GM12878 (cell line): ENCODE measurements at regions not wholly inside any gene's neighbourhood (a gene's known extent, or its start where the extent isn't known, plus 50 kb on each side); places are given as distances from the start of the nearest gene placed in this dataset.

Experiments
- ATAC-seq: fragments of 200-7000 bp; cut with Tn5 transposase; 3 replicates; pipeline ENCODE4 v1.9.1; 2020; ENCODE audit warnings: mild to moderate bottlenecking, moderate library complexity
- BruUV-seq: library from RNA; stranded (reverse); fragments of 400-500 nt; replicated peaks from 2 replicates; lab custom pipeline; 2021; lab: Mats Ljungman, UMichigan
- CTCF ChIA-PET: fragments of 300-600 bp; sonication (Branson Sonifier 250); formaldehyde crosslinking; extraction: SDS; loops from one replicate; lab custom pipeline; 2021; ENCODE audit warnings: inconsistent platforms; lab: Yijun Ruan, JAX
- POLR2A ChIA-PET: fragments of 350-600 bp; formaldehyde crosslinking; extraction: SDS; loops from one replicate; lab custom pipeline; 2021; ENCODE audit warnings: inconsistent platforms; lab: Charles Lee
- RAD21 ChIA-PET: fragments of 300-600 bp; sonication (Branson Sonifier 250); formaldehyde crosslinking; loops from one replicate; lab custom pipeline; 2023; ENCODE audit warnings: antibody characterized with exemption; ENCODE audit not compliant: unreplicated experiment; lab: Charles Lee
- SMC1A ChIA-PET: fragments of 300-600 bp; sonication (Branson Sonifier 250); formaldehyde crosslinking; loops from one replicate; lab custom pipeline; 2023; ENCODE audit not compliant: unreplicated experiment, uncharacterized antibody; lab: Charles Lee
- DNase-seq: peaks from one replicate; pipeline ENCODE4 v3.0.0-alpha.2; 2011; ENCODE audit warnings: low read depth, low spot score
- FAIRE-seq: peaks from 3 replicates; lab custom pipeline; 2011; peaks lifted over from hg19 to GRCh38; lab: Jason Lieb, UNC
- H2AFZ ChIP-seq: 2 replicates; pipeline ENCODE4 v1.6.0; 2011; ENCODE audit warnings: low read depth, low read length, control low read depth; ENCODE audit not compliant: control insufficient read depth
- H3K27ac ChIP-seq: 2 replicates; pipeline ENCODE4 v1.5.1; 2011; ENCODE audit warnings: control low read depth; ENCODE audit not compliant: control insufficient read depth, insufficient read depth
- H3K27me3 ChIP-seq, 2 experiments: replicated peaks in 1 of 2; 2 replicates each; pipeline versions ENCODE4 v1.6.0 to v1.6.1; 2011; ENCODE audit warnings: low read length in 1 of 2; ENCODE audit not compliant: control insufficient read depth in 2 of 2, insufficient read depth in 2 of 2
- H3K36me3 ChIP-seq, 2 experiments: 2 replicates each; pipeline ENCODE4 v1.5.1; 2011; ENCODE audit warnings: low read length in 1 of 2; ENCODE audit not compliant: control insufficient read depth in 2 of 2, insufficient read depth in 2 of 2
- H3K4me1 ChIP-seq: 2 replicates; pipeline ENCODE4 v1.6.1; 2011; ENCODE audit warnings: mild to moderate bottlenecking, low read length, moderate library complexity, mixed read lengths; ENCODE audit not compliant: control insufficient read depth, insufficient read depth
- H3K4me2 ChIP-seq: 2 replicates; pipeline ENCODE4 v1.6.0; 2011; ENCODE audit warnings: control low read depth; ENCODE audit not compliant: control insufficient read depth, insufficient read depth
- H3K4me3 ChIP-seq: fragments of 200-600 bp; sonication (generic); 2 replicates; pipeline ENCODE4 v1.5.1; 2016
- H3K79me2 ChIP-seq: 2 replicates; pipeline ENCODE4 v1.6.0; 2011; ENCODE audit warnings: low read length; ENCODE audit not compliant: control insufficient read depth, insufficient read depth
- H3K9ac ChIP-seq: 2 replicates; pipeline ENCODE4 v1.8.0; 2011; ENCODE audit warnings: low read length, control low read depth, mixed read lengths; ENCODE audit not compliant: control insufficient read depth, insufficient read depth
- H3K9me3 ChIP-seq: replicated peaks from 3 replicates; pipeline ENCODE4 v1.5.1; 2011; ENCODE audit warnings: mild to moderate bottlenecking, low read length; ENCODE audit not compliant: control insufficient read depth, insufficient read depth
- H4K20me1 ChIP-seq: 2 replicates; pipeline ENCODE4 v1.6.0; 2011; ENCODE audit not compliant: control insufficient read depth, insufficient read depth
- BCL11A ChIP-seq: IDR thresholded peaks from 2 replicates; pipeline ENCODE4 v1.6.1; 2011; ENCODE audit warnings: low read depth, low read length
- BHLHE40 ChIP-seq, 2 experiments: fragments of 450-650 bp in 1 of 2; IDR thresholded peaks; 2 replicates each; pipeline ENCODE4 v1.6.1; 2011 to 2017; ENCODE audit warnings: low read depth in 2 of 2, borderline replicate concordance in 1 of 2, improper control_type of control experiment in 1 of 2, low read length in 1 of 2, mild to moderate bottlenecking in 1 of 2
- CBX5 ChIP-seq: sonication (generic); IDR thresholded peaks from 2 replicates; pipeline ENCODE4 v1.6.1; 2016; ENCODE audit warnings: low read depth, moderate library complexity, mild to moderate bottlenecking, inconsistent platforms
- ELK1 ChIP-seq: IDR thresholded peaks from 2 replicates; pipeline ENCODE4 v1.6.1; 2012; ENCODE audit warnings: low read depth, low read length, improper control_type of control experiment
- MEF2B ChIP-seq: fragments of 450-650 bp; IDR thresholded peaks from 2 replicates; pipeline ENCODE4 v1.6.1; 2018; ENCODE audit warnings: mild to moderate bottlenecking, moderate library complexity; ENCODE audit not compliant: partially characterized antibody, poor library complexity, severe bottlenecking
- PML ChIP-seq: IDR thresholded peaks from 2 replicates; pipeline ENCODE4 v1.6.1; 2012; ENCODE audit warnings: low read length, inconsistent platforms
- POLR2AphosphoS2 ChIP-seq: IDR thresholded peaks from 2 replicates; pipeline ENCODE4 v1.6.1; 2011; ENCODE audit warnings: low read depth, mild to moderate bottlenecking, low read length, improper control_type of control experiment, moderate library complexity
- YBX1 ChIP-seq: fragments of 450-650 bp; IDR thresholded peaks from 2 replicates; pipeline ENCODE4 v1.6.1; 2016; ENCODE audit warnings: antibody characterized with exemption
- WGBS: methylation state at CpG from one replicate; pipeline ENCODE4 v1.1.6; 2016; ENCODE audit warnings: low lambda C conversion rate; ENCODE audit not compliant: insufficient replicate concordance, insufficient coverage; ENCODE audit errors: missing lambda C conversion rate; 5-methylcytosine and 5-hydroxymethylcytosine counted together
- in situ Hi-C: fragments of 300-500 bp; cut with MboI; formaldehyde crosslinking; loops from 9 replicates; pipeline ENCODE4 v1.14.3; 2018; ENCODE audit warnings: mixed read lengths
- intact Hi-C: fragments of 100-400 bp; cut with micrococcal nuclease; formaldehyde crosslinking; loops from one replicate; pipeline ENCODE4 v1.14.2; 2022; ENCODE audit not compliant: unreplicated experiment
- TF ChIP-seq, protein P1 (sequence below): IDR thresholded peaks from 2 replicates; pipeline ENCODE4 v1.6.1; 2011; ENCODE audit warnings: mild to moderate bottlenecking, low read depth, low read length, moderate library complexity; ENCODE audit not compliant: insufficient replicate concordance
- TF ChIP-seq, protein P2 (sequence below): fragments of 450-650 bp; IDR thresholded peaks from 2 replicates; pipeline ENCODE4 v1.6.1; 2014; ENCODE audit warnings: mild to moderate bottlenecking

DNA sequence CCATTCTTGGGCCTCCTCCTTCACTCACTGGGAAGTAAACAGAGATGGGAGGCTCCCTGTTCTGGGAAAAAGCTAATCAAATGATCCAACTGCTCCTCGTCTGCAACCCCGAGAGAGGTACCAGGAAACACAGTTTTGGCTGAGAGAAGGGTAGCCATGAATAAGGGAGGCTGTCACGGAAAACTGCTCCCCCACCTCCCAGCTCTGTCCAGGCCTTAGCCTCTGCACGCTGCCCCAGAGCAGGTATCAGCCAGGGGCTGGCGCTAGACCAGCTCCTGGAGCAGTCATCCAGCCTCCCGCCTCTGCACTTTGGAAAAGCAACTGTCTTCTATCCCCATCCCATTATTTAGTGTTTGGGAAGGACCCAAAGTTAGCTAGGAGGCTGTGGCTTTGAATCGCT lies 266.1 kb downstream of the NDUFS4 start:
- Histone ChIP-seq H2AFZ (no peak overlapping the region), H3K27me3 (no peaks in the 10 kb centered on the region), H3K27ac (no peak overlapping the region), H3K36me3 (no peaks in the 10 kb centered on the region), H3K9ac (no peak overlapping the region), H3K79me2 (no peaks in the 10 kb centered on the region), H3K4me3 (no peak overlapping the region), H3K4me1 (no peaks in the 10 kb centered on the region), H3K9me3 (no peaks in the 10 kb centered on the region; the same call in 2 of the 3 replicates), H4K20me1 (no peaks in the 10 kb centered on the region), H3K4me2 (no peak overlapping the region)
- DNase-seq (no peak), FAIRE-seq (no peak), ATAC-seq (no peak)
- RAD21 ChIA-PET, result no interaction called here
- intact Hi-C loops, result no loop called here
- WGBS, result 49% methylated on average over 7 of the region's 7 CpGs
- BruUV-seq, result no TSS peak
- POLR2A ChIA-PET, result no interaction called here
- SMC1A ChIA-PET, result no interaction called here
- in situ Hi-C loops, result no loop called here
- CTCF ChIA-PET, result no interaction called here
- no peak for TF ChIP-seq PML
- TF ChIP-seq BCL11A, result no peak
- TF ChIP-seq POLR2AphosphoS2, result no peak
- TF ChIP-seq CBX5, result no peak
- TF ChIP-seq, protein P1, sequence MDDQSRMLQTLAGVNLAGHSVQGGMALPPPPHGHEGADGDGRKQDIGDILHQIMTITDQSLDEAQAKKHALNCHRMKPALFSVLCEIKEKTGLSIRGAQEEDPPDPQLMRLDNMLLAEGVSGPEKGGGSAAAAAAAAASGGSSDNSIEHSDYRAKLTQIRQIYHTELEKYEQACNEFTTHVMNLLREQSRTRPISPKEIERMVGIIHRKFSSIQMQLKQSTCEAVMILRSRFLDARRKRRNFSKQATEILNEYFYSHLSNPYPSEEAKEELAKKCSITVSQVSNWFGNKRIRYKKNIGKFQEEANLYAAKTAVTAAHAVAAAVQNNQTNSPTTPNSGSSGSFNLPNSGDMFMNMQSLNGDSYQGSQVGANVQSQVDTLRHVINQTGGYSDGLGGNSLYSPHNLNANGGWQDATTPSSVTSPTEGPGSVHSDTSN, result no peak
- TF ChIP-seq MEF2B, result no peak
- no peak for TF ChIP-seq BHLHE40 (IDR thresholded peaks at IDR 0.05; ENCODE audit: borderline replicate concordance in 1 of 2, low read depth in 2 of 2, low read length in 1 of 2)
- no peak for TF ChIP-seq ELK1
- no peak for TF ChIP-seq YBX1
- TF ChIP-seq, protein P2, sequence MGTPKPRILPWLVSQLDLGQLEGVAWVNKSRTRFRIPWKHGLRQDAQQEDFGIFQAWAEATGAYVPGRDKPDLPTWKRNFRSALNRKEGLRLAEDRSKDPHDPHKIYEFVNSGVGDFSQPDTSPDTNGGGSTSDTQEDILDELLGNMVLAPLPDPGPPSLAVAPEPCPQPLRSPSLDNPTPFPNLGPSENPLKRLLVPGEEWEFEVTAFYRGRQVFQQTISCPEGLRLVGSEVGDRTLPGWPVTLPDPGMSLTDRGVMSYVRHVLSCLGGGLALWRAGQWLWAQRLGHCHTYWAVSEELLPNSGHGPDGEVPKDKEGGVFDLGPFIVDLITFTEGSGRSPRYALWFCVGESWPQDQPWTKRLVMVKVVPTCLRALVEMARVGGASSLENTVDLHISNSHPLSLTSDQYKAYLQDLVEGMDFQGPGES, result no peak
